DND-41 (cell line): ENCODE measurements at regions not wholly inside any gene's neighbourhood (a gene's known extent, or its start where the extent isn't known, plus 50 kb on each side); places are given as distances from the start of the nearest gene placed in this dataset.

ENCODE experiments used
- ATAC-seq: fragments of 200-7000 bp; cut with Tn5 transposase; 3 replicates; pipeline ENCODE4 v1.9.1; 2021; ENCODE audit warnings: low read depth; ENCODE audit not compliant: insufficient read depth
- DNase-seq: peaks from one replicate; pipeline ENCODE4 v3.0.0-alpha.2; 2020
- H2AFZ ChIP-seq: 2 replicates; pipeline ENCODE4 v1.6.0; 2012; ENCODE audit warnings: low read depth, low read length
- H3K27ac ChIP-seq: 2 replicates; pipeline ENCODE4 v1.5.1; 2012; ENCODE audit warnings: low read length, inconsistent platforms
- H3K27me3 ChIP-seq: fragments of 200-600 bp; sonication (generic); 2 replicates; pipeline ENCODE4 v1.6.0; 2012; ENCODE audit warnings: low read length, mild to moderate bottlenecking, inconsistent platforms; ENCODE audit not compliant: insufficient read depth, poor library complexity
- H3K36me3 ChIP-seq: 2 replicates; pipeline ENCODE4 v1.5.1; 2012; ENCODE audit warnings: low read length, inconsistent platforms; ENCODE audit not compliant: insufficient read depth
- H3K4me1 ChIP-seq: 2 replicates; pipeline ENCODE4 v1.5.1; 2012; ENCODE audit warnings: mild to moderate bottlenecking, low read length; ENCODE audit not compliant: insufficient read depth
- H3K4me2 ChIP-seq: 2 replicates; pipeline ENCODE4 v1.6.0; 2012; ENCODE audit warnings: mild to moderate bottlenecking, moderate library complexity, low read length, inconsistent platforms; ENCODE audit not compliant: insufficient read depth
- H3K4me3 ChIP-seq, 2 experiments: fragments of 200-600 bp in 1 of 2; shearing (Covaris generic) in 1 of 2; 2 replicates each; pipeline ENCODE4 v1.5.1; 2012 to 2016; ENCODE audit warnings: inconsistent platforms in 2 of 2, low read length in 2 of 2, mild to moderate bottlenecking in 2 of 2, low read depth in 1 of 2, moderate library complexity in 1 of 2
- H3K79me2 ChIP-seq: 2 replicates; pipeline ENCODE4 v1.6.0; 2012; ENCODE audit warnings: low read length, inconsistent platforms; ENCODE audit not compliant: insufficient read depth
- H3K9ac ChIP-seq: 2 replicates; pipeline ENCODE4 v1.6.0; 2012; ENCODE audit warnings: low read depth, mild to moderate bottlenecking, inconsistent platforms, low read length, moderate library complexity
- H3K9me3 ChIP-seq: 2 replicates; pipeline ENCODE4 v1.5.1; 2012; ENCODE audit warnings: low read length, moderate library complexity, mild to moderate bottlenecking, inconsistent platforms; ENCODE audit not compliant: insufficient read depth, severe bottlenecking
- H4K20me1 ChIP-seq: 2 replicates; pipeline ENCODE4 v1.6.0; 2012; ENCODE audit warnings: low read length; ENCODE audit not compliant: insufficient read depth
- CTCF ChIP-seq: IDR thresholded peaks from 2 replicates; pipeline ENCODE4 v1.5.1; 2012; ENCODE audit warnings: borderline replicate concordance, low read length, moderate library complexity, mild to moderate bottlenecking; ENCODE audit not compliant: poor library complexity, severe bottlenecking; ENCODE audit errors: extremely low read depth
- EZH2 ChIP-seq: IDR thresholded peaks from 3 replicates; pipeline ENCODE4 v1.6.1; 2012; ENCODE audit warnings: borderline replicate concordance, low read depth, mild to moderate bottlenecking, moderate library complexity, low read length, inconsistent platforms; ENCODE audit not compliant: severe bottlenecking

- no peaks in the 10 kb centered on the region for H3K79me2 ChIP-seq
- H2AFZ ChIP-seq, result no peak overlapping the region
- no peak for TF ChIP-seq EZH2
- TF ChIP-seq CTCF, result no peak
- ATAC-seq (no peak), DNase-seq (no peak)
- H3K9me3 ChIP-seq, result no peaks in the 10 kb centered on the region
- no peaks in the 10 kb centered on the region for H4K20me1 ChIP-seq
- no peaks in the 10 kb centered on the region for H3K4me1 ChIP-seq
- H3K9ac ChIP-seq, result no peak overlapping the region
- H3K27ac ChIP-seq, result no peak overlapping the region
- no peak overlapping the region for H3K4me3 ChIP-seq
- H3K36me3 ChIP-seq, result no peaks in the 10 kb centered on the region
- H3K27me3 ChIP-seq, result no peaks in the 10 kb centered on the region
- H3K4me2 ChIP-seq, result no peak overlapping the region
These were observed 115.5 kb upstream of the ATP8B1 start for GRCh38 chr18:57918601-57919000.

- no peaks in the 10 kb centered on the region for H3K4me1 ChIP-seq
- no peak overlapping the region for H3K4me2 ChIP-seq
- H3K27ac ChIP-seq, result no peak overlapping the region
- H3K27me3 ChIP-seq, result no peaks in the 10 kb centered on the region
- no peaks in the 10 kb centered on the region for H4K20me1 ChIP-seq
- H3K36me3 ChIP-seq, result no peaks in the 10 kb centered on the region
- TF ChIP-seq CTCF (no peak), EZH2 (no peak)
- DNase-seq (no peak), ATAC-seq (no peak)
- H2AFZ ChIP-seq, result no peak overlapping the region
- no peaks in the 10 kb centered on the region for H3K79me2 ChIP-seq
- no peaks in the 10 kb centered on the region for H3K9me3 ChIP-seq
- H3K9ac ChIP-seq, result no peak overlapping the region
- H3K4me3 ChIP-seq, result no peak overlapping the region
These were observed 113.6 kb upstream of the ATP8B1 start for GRCh38 chr18:57916684-57917083.

- H3K36me3 ChIP-seq, result no peaks in the 10 kb centered on the region
- H4K20me1 ChIP-seq, result no peaks in the 10 kb centered on the region
- no peaks in the 10 kb centered on the region for H3K79me2 ChIP-seq
- TF ChIP-seq EZH2, result no peak
- no peak for TF ChIP-seq CTCF
- no peak overlapping the region for H3K9ac ChIP-seq
- H3K27me3 ChIP-seq, result no peaks in the 10 kb centered on the region
- no peak for DNase-seq
- H3K4me2 ChIP-seq, result no peak overlapping the region
- H3K27ac ChIP-seq, result no peak overlapping the region
- H3K9me3 ChIP-seq, result no peaks in the 10 kb centered on the region
- no peak for ATAC-seq
- no peaks in the 10 kb centered on the region for H3K4me1 ChIP-seq
- no peak overlapping the region for H2AFZ ChIP-seq
- H3K4me3 ChIP-seq, result no peak overlapping the region
These were observed 112.9 kb upstream of the ATP8B1 start for GRCh38 chr18:57915865-57916582.

GRCh38 chr18:57915248-57915647, 112.1 kb upstream of the ATP8B1 start:
- H3K36me3 ChIP-seq, result no peaks in the 10 kb centered on the region
- H4K20me1 ChIP-seq, result no peaks in the 10 kb centered on the region
- H3K27me3 ChIP-seq, result no peaks in the 10 kb centered on the region
- H3K4me1 ChIP-seq, result no peaks in the 10 kb centered on the region
- TF ChIP-seq CTCF (no peak), EZH2 (no peak)
- ATAC-seq (no peak), DNase-seq (no peak)
- H3K27ac ChIP-seq, result no peak overlapping the region
- no peaks in the 10 kb centered on the region for H3K9me3 ChIP-seq
- H3K4me3 ChIP-seq, result no peak overlapping the region
- no peak overlapping the region for H3K9ac ChIP-seq
- H2AFZ ChIP-seq, result no peak overlapping the region
- no peak overlapping the region for H3K4me2 ChIP-seq
- H3K79me2 ChIP-seq, result no peaks in the 10 kb centered on the region
